Right kidney (tissue), 1 donor: ENCODE measurements at regions not wholly inside any gene's neighbourhood (a gene's known extent, or its start where the extent isn't known, plus 50 kb on each side); places are given as distances from the start of the nearest gene placed in this dataset.

Experiments
- DNase-seq: peaks from one replicate; pipeline ENCODE4 v3.0.0-alpha.2; 2016

GRCh38 chr1:87829360-87829759, 500.7 kb downstream of the LMO4 start:
- DNase-seq = no peak

- no peak for DNase-seq
Observed at GRCh38 chr1:87830432-87830978, 501.8 kb downstream of the LMO4 start.

GRCh38 chr1:87833166-87833565, 504.5 kb downstream of the LMO4 start:
- DNase-seq = no peak

- no peak for DNase-seq
Observed at GRCh38 chr1:87834151-87834550, 505.5 kb downstream of the LMO4 start.

- DNase-seq = no peak
Observed at GRCh38 chr1:87834941-87835340, 506.3 kb downstream of the LMO4 start.

GRCh38 chr1:87840767-87841166, 512.1 kb downstream of the LMO4 start:
- no peak for DNase-seq

GRCh38 chr1:87841332-87841731, 512.7 kb downstream of the LMO4 start:
- DNase-seq = no peak

- no peak for DNase-seq
Observed at GRCh38 chr1:87842156-87842555, 513.5 kb downstream of the LMO4 start.

GRCh38 chr1:87844251-87844650, 515.6 kb downstream of the LMO4 start:
- no peak for DNase-seq

- no peak for DNase-seq
Observed at GRCh38 chr1:87851490-87851889, 522.8 kb downstream of the LMO4 start.

GRCh38 chr1:87852410-87853161, 523.9 kb downstream of the LMO4 start:
- no peak for DNase-seq

GRCh38 chr1:87853576-87854351, 525.1 kb downstream of the LMO4 start:
- no peak for DNase-seq

- DNase-seq = no peak
Observed at GRCh38 chr1:87863317-87863716, 534.6 kb downstream of the LMO4 start.

GRCh38 chr1:87864676-87865075, 536.0 kb downstream of the LMO4 start:
- DNase-seq = no peak

- no peak for DNase-seq
Observed at GRCh38 chr1:87866416-87866815, 537.7 kb downstream of the LMO4 start.

GRCh38 chr1:87867626-87868025, 538.9 kb downstream of the LMO4 start:
- no peak for DNase-seq

- no peak for DNase-seq
Observed at GRCh38 chr1:87869567-87869966, 540.9 kb downstream of the LMO4 start.

- no peak for DNase-seq
Observed at GRCh38 chr1:87872189-87872588, 543.5 kb downstream of the LMO4 start.

GRCh38 chr1:87872692-87873091, 544.0 kb downstream of the LMO4 start:
- DNase-seq = no peak

- no peak for DNase-seq
Observed at GRCh38 chr1:87878873-87879272, 550.2 kb downstream of the LMO4 start.

- DNase-seq = no peak
Observed at GRCh38 chr1:87880098-87880760, 551.5 kb downstream of the LMO4 start.

- DNase-seq = no peak
Observed at GRCh38 chr1:87880764-87881163, 552.1 kb downstream of the LMO4 start.

GRCh38 chr1:87883906-87884305, 555.2 kb downstream of the LMO4 start:
- DNase-seq = no peak
